NT2/D1 (cell line): ENCODE measurements at regions not wholly inside any gene's neighbourhood (a gene's known extent, or its start where the extent isn't known, plus 50 kb on each side); places are given as distances from the start of the nearest gene placed in this dataset.

Source experiments
- DNase-seq: peaks from one replicate; pipeline ENCODE4 v3.0.0-alpha.2; 2011; ENCODE audit warnings: low read depth, low spot score
- H3K27me3 ChIP-seq: 2 replicates; pipeline ENCODE4 v1.6.0; 2011; ENCODE audit warnings: mild to moderate bottlenecking; ENCODE audit not compliant: insufficient read length, insufficient read depth
- H3K36me3 ChIP-seq: 2 replicates; pipeline ENCODE4 v1.6.1; 2011; ENCODE audit warnings: mild to moderate bottlenecking, low read length, mixed read lengths; ENCODE audit not compliant: insufficient read depth, insufficient read length
- H3K4me1 ChIP-seq: 2 replicates; pipeline ENCODE4 v1.5.1; 2011; ENCODE audit not compliant: insufficient read depth, insufficient read length
- H3K4me3 ChIP-seq: 2 replicates; pipeline ENCODE4 v1.5.1; 2011; ENCODE audit warnings: low read depth; ENCODE audit not compliant: insufficient read length
- H3K9ac ChIP-seq: 2 replicates; pipeline ENCODE4 v1.6.0; 2011; ENCODE audit warnings: low read depth; ENCODE audit not compliant: insufficient read length
- H3K9me3 ChIP-seq: 2 replicates; pipeline ENCODE4 v1.5.1; 2011; ENCODE audit warnings: mild to moderate bottlenecking, low read length; ENCODE audit not compliant: insufficient read depth
- SUZ12 ChIP-seq: IDR thresholded peaks from 2 replicates; pipeline ENCODE4 v1.6.1; 2011; ENCODE audit not compliant: insufficient read length, insufficient read depth; ENCODE audit errors: extremely low read depth
- YY1 ChIP-seq: IDR thresholded peaks from 2 replicates; pipeline ENCODE4 v1.6.1; 2011; ENCODE audit not compliant: insufficient read length, insufficient read depth
- ZNF274 ChIP-seq: IDR thresholded peaks from 2 replicates; pipeline ENCODE4 v1.6.1; 2011; ENCODE audit warnings: mild to moderate bottlenecking, low read depth, low read length

DNA sequence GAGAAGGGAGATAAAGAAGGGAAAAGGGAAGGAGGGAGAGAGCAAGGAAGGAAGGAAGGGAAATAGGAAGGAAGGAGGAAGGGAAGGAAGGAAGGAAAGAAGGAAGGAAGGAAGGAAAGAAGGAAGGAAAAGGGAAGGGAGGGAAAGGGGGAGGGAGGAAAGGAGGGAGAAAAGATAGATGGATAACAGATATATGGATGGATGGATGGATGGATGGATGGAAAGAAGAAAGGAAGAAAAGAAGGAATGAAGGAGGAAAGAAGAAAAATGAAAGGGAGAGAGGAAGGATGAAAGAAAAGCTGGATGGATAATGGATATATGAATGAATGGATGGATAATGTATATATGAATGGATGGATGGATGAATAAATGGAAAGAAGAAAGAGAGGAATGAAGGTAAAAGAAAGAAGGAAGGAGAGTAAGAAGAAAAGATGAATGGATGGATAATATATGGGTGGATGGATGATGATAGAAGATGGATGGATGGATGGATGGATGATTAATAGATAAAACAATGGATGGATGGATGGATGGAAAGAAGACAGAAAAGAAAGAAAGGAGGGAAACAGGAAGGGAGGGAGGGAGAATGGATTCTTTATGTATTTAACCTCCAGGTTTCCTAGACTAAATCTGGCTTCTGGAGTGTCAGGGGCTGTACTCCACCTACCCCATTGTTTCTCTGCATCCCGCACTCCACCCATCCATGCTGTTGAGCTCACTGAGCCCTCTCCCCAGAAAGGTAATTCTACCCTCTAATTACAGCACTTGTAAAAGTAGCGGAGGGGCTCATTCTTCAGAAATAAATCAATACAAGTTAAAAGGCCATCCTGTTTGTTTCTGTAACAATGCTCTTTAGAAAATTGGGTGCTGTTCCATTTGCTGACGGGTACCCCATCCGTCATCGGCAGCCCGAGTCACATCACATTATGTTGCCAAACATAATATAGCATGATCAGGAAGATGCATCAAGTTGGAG, 506.1 kb downstream of the MIAT start:
- DNase-seq, result no peak
- Histone ChIP-seq H3K36me3 (no peaks in the 10 kb centered on the region), H3K9me3 (no peaks in the 10 kb centered on the region), H3K9ac (no peak overlapping the region), H3K4me1 (peaks cover 5% of the 10 kb centered on the region), H3K4me3 (no peak overlapping the region), H3K27me3 (peaks cover 22% of the 10 kb centered on the region)
- TF ChIP-seq SUZ12 (no peak), YY1 (no peak), ZNF274 (no peak)

DNA sequence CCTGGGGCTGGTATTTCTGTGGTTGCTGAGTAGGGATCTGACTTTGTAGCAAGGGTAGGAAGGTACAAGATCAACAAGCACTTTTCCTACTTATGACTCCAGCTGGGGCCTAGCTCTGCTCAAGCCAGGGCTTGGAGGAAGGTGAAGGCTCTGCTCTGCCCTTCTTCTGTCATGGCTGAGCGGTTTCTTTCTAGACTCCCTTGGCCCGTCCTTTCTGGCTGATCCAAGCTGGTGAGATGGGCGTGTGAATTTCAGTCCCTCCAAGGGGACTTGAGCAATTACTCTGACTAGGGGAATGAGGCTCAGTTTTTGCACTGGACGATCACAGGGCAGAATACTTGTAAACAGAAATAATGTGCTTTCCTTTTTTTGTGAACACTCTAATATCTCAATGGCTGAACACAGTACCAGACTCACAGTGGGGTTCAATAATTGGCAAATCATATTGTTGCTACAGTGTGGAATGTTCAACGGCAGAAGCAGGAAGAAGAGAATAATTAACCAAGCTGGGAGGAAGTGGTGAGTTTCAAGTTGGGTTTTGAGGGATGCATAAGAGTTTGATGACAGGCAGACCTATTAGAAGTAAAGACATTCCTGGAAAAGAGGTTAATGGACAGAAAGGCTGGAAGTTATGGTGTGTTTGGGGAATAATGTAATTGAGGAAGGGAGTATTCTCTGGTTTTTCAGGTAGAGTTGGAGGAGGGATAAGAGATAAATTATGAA, 507.6 kb downstream of the MIAT start:
- Histone ChIP-seq H3K4me3 (no peak overlapping the region), H3K27me3 (peaks cover 22% of the 10 kb centered on the region), H3K36me3 (no peaks in the 10 kb centered on the region), H3K9ac (no peak overlapping the region), H3K9me3 (no peaks in the 10 kb centered on the region), H3K4me1 (peaks cover 5% of the 10 kb centered on the region)
- TF ChIP-seq YY1 (no peak), ZNF274 (no peak), SUZ12 (no peak)
- DNase-seq, result no peak

DNA sequence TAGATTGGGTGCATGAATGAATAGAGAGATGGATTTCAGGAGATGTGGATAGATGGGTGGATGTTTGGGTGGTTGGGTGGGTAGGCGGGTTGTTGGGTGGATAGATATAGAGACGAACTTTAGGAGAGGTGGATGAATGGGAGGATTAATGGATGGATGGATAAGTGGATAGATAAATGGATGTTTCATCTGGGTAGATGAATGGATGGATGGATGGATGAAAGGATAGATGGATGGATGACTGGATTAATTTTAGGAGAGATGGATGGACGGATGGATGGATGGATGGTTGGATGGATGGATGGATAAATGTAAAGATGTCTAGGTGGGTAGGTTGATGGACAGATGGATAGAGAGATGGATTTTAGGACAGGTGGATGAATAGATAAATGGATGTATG, 511.3 kb downstream of the MIAT start:
- DNase-seq, result no peak
- H3K4me1 ChIP-seq, result no peaks in the 10 kb centered on the region
- H3K36me3 ChIP-seq, result no peaks in the 10 kb centered on the region
- H3K4me3 ChIP-seq, result no peak overlapping the region
- peaks cover 4% of the 10 kb centered on the region for H3K27me3 ChIP-seq
- no peaks in the 10 kb centered on the region for H3K9me3 ChIP-seq
- TF ChIP-seq YY1 (no peak), SUZ12 (no peak), ZNF274 (no peak)
- H3K9ac ChIP-seq, result no peak overlapping the region

DNA sequence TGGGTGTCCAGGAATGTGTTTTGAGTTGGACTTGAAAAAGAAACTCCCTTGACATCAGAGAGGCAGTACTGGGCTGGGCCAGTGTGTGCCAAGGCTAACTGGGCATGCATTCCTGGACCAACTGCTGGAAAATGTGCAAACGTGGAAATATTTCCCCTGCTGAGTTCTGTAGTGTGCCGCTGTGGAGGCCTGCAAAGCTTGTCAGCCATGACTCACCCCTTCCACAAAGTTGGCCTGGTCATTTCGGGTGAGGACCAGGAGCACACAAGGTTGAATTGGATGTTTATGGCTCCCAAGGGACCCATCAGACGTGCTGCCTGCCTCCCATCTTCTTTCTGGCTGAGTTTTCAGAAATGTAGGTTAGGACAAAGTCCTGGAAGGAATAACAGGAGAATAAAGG, 513.1 kb downstream of the MIAT start:
- TF ChIP-seq YY1, result no peak
- TF ChIP-seq ZNF274, result no peak
- no peak for TF ChIP-seq SUZ12
- no peak for DNase-seq
- Histone ChIP-seq H3K4me3 (no peak overlapping the region), H3K36me3 (no peaks in the 10 kb centered on the region), H3K9me3 (no peaks in the 10 kb centered on the region), H3K9ac (no peak overlapping the region), H3K27me3 (peaks cover 4% of the 10 kb centered on the region), H3K4me1 (no peaks in the 10 kb centered on the region)

DNA sequence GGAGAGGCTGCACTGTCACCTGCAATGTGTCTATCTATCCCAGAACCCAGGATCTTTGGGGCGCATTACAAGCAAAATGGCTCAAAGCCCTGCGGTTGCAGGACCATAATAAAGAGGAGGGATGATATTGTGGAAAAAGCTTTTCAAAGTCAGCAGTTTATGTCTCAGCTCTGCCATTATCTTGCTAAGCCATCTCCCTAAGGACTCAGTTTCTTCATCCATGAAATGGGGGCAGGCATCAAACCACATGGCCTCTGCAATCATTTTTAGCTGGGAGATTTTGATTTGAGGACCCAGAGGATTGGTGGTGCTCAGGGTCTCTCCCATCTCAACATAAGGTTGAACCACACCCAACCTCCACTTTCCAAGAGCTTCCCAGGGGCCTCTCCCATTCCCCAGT, 513.8 kb downstream of the MIAT start:
- Histone ChIP-seq H3K4me3 (no peak overlapping the region), H3K36me3 (no peaks in the 10 kb centered on the region), H3K9me3 (no peaks in the 10 kb centered on the region), H3K4me1 (no peaks in the 10 kb centered on the region), H3K27me3 (peaks cover 4% of the 10 kb centered on the region), H3K9ac (no peak overlapping the region)
- DNase-seq, result no peak
- TF ChIP-seq ZNF274 (no peak), SUZ12 (no peak), YY1 (no peak)

DNA sequence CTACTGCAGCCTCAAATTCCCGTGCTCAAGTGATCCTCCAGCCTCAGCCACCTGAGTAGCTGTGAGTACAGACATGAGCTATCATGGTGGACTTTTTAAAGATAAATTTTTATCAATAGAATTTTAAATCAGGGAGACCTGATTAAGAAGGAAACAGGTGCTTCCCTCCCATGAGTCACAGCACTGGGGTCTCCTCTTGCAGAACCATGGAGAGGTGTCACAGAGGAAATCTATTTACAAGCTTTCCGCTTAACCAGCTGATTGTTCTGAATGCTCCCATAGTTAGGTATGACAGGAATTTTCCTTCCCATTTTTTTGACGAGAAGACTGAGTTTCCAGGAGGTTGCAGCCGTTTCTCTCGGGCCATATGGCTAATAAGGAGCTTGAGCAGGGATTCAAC, 516.1 kb downstream of the MIAT start:
- no peaks in the 10 kb centered on the region for H3K36me3 ChIP-seq
- DNase-seq, result no peak
- no peak for TF ChIP-seq YY1
- no peak for TF ChIP-seq SUZ12
- TF ChIP-seq ZNF274, result no peak

More for the DNA sequence above, 516.1 kb downstream of the MIAT start:
- Histone ChIP-seq H3K4me3 (no peak overlapping the region), H3K9ac (no peak overlapping the region), H3K9me3 (no peaks in the 10 kb centered on the region), H3K27me3 (peaks cover 3% of the 10 kb centered on the region), H3K4me1 (no peaks in the 10 kb centered on the region)
